GM23338 (cell line): ENCODE measurements at regions not wholly inside any gene's neighbourhood (a gene's known extent, or its start where the extent isn't known, plus 50 kb on each side); places are given as distances from the start of the nearest gene placed in this dataset.

Source experiments
- CREB1 ChIP-seq: fragments of 250-450 bp; sonication (Bioruptor Pico); IDR thresholded peaks from 2 replicates; pipeline ENCODE4 v1.5.0; 2020; ENCODE audit warnings: low read depth, mild to moderate bottlenecking, moderate library complexity
- CTCF ChIP-seq, 2 experiments: fragments of 200-600 bp in 1 of 2; sonication (generic) in 1 of 2; conservative IDR thresholded peaks; 2 replicates each; pipeline versions ENCODE4 v1.5.1 to v1.6.1; 2016 to 2017; ENCODE audit warnings: antibody characterized with exemption in 2 of 2, low read depth in 2 of 2, mild to moderate bottlenecking in 2 of 2, moderate library complexity in 1 of 2
- EZH2 ChIP-seq: fragments of 200-600 bp; sonication (generic); IDR thresholded peaks from one replicate; pipeline ENCODE4 v1.8.0; 2017; ENCODE audit warnings: antibody characterized with exemption, mild to moderate bottlenecking, low read depth; ENCODE audit not compliant: unreplicated experiment
- EZH2phosphoT487 ChIP-seq: fragments of 200-600 bp; sonication (generic); IDR thresholded peaks from one replicate; pipeline ENCODE4 v1.8.1; 2018; ENCODE audit warnings: antibody characterized with exemption; ENCODE audit not compliant: unreplicated experiment
- REST ChIP-seq: IDR thresholded peaks from one replicate; pipeline ENCODE4 v1.6.1; 2018; ENCODE audit warnings: antibody characterized with exemption; ENCODE audit not compliant: unreplicated experiment

GRCh38 chr2:41890341-41890740, 157.5 kb upstream of the PKDCC start:
- no peak for TF ChIP-seq CTCF (conservative IDR thresholded peaks at IDR 0.05; ENCODE audit: low read depth in 2 of 2)
- no peak for TF ChIP-seq EZH2phosphoT487
- no peak for TF ChIP-seq EZH2
- TF ChIP-seq CREB1 = no peak
- no peak for TF ChIP-seq REST
